ENCODE measurements at regions not wholly inside any gene's neighbourhood (a gene's known extent, or its start where the extent isn't known, plus 50 kb on each side); places are given as distances from the start of the nearest gene placed in this dataset.
"Not testable (repeated sequence)": the region's sequence is repeated elsewhere in the genome, so short reads cannot be mapped to it uniquely, and the experiment has no call there.

DNA sequence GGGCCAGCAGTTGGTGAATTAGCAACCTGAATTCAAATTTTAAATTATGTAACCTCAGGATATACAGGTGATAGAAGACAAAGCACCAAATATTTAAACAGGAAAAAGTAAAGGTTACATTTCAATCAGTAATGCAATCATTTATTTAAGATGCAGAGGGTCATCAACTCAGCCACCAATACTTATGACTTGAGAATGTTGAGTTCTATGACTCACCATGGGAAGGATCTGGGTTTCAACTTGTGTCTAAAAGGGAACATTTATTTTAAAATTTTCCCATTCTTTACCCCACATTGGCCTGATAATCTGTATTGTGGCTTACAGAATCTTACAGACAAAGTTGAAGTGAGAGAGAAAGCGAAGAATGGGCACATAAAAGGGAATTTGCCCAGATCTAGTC lies 418.0 kb downstream of the NDFIP2 start:
- TF ChIP-seq, protein P1, sequence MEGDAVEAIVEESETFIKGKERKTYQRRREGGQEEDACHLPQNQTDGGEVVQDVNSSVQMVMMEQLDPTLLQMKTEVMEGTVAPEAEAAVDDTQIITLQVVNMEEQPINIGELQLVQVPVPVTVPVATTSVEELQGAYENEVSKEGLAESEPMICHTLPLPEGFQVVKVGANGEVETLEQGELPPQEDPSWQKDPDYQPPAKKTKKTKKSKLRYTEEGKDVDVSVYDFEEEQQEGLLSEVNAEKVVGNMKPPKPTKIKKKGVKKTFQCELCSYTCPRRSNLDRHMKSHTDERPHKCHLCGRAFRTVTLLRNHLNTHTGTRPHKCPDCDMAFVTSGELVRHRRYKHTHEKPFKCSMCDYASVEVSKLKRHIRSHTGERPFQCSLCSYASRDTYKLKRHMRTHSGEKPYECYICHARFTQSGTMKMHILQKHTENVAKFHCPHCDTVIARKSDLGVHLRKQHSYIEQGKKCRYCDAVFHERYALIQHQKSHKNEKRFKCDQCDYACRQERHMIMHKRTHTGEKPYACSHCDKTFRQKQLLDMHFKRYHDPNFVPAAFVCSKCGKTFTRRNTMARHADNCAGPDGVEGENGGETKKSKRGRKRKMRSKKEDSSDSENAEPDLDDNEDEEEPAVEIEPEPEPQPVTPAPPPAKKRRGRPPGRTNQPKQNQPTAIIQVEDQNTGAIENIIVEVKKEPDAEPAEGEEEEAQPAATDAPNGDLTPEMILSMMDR (IDR thresholded peaks at IDR 0.05), result no peak
- no peak overlapping the region for H3K27ac ChIP-seq
- H3K36me3 ChIP-seq, result no peaks in the 10 kb centered on the region
- DNase-seq, result no peak
- no peaks in the 10 kb centered on the region for H3K9me3 ChIP-seq
- intact Hi-C loops (cut with DNase I), result no loop called here
- no peak overlapping the region for H3K4me3 ChIP-seq
- H3K27me3 ChIP-seq, result no peaks in the 10 kb centered on the region
- no peaks in the 10 kb centered on the region for H3K4me1 ChIP-seq
- H3K9ac ChIP-seq (ENCODE audit: low read depth in 2 of 2, low read length in 2 of 2), result no peak overlapping the region

DNA sequence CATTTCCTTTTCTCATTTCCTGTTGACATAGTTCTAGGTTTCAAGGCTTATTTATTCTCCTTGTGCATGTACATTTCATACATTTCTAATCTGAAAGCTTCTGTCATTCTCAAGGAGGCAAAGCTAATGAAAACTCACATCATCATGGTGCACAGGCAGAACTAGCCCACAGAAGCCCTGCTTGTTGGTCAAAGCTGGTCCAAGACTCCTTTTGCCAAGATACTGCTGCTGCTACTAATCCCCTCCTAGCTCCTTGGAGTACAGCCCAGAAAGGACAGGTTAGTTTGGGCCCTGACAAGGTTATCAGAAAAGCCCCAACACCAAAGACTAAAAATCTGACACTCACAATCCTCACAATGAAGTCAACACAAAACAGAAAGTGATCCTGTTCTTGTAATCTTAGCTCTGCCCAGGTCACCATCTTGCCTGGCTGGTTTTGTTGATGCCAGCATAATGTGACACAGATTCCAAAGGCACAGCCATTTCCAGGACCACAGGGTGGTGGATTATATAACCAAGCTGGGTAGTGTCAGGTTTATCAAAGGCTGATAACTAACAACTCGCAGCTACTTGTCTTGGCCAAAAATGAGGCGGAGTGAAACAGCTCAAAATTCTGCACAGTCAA lies 417.4 kb downstream of the NDFIP2 start:
- Histone ChIP-seq H3K4me1 (no peaks in the 10 kb centered on the region), H3K27me3 (no peaks in the 10 kb centered on the region), H3K9ac (ENCODE audit: low read depth in 2 of 2, low read length in 2 of 2) (no peak overlapping the region), H3K36me3 (no peaks in the 10 kb centered on the region), H3K9me3 (no peaks in the 10 kb centered on the region), H3K27ac (no peak overlapping the region), H3K4me3 (no peak overlapping the region)
- TF ChIP-seq, protein P1 (IDR thresholded peaks at IDR 0.05), result no peak
- DNase-seq, result no peak
- intact Hi-C loops (cut with DNase I), result no loop called here

DNA sequence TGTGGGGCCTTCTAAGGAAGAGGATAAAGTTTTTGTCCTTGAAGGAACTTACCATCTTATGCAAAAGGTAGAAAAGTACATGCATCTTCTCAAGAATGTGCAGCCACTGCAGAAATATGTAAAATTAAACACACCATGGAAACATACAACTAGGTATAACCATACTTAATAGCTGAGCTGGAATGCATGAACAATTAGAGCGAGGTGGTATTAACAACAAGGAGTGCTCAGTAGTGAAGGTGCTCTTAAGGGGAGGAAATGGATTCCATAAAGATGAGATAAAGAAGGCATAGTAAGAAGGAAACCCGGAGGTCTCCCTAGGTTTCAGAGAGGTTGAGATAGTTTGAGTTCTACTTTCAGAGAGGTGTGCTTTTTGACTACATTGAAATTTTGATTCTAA lies 415.9 kb downstream of the NDFIP2 start:
- TF ChIP-seq, protein P1 (IDR thresholded peaks at IDR 0.05), result no peak
- H3K4me1 ChIP-seq, result no peaks in the 10 kb centered on the region
- no peak overlapping the region for H3K9ac ChIP-seq (ENCODE audit: low read depth in 2 of 2, low read length in 2 of 2)
- H3K27me3 ChIP-seq, result no peaks in the 10 kb centered on the region
- no peak overlapping the region for H3K27ac ChIP-seq
- intact Hi-C loops (cut with DNase I), result no loop called here
- H3K9me3 ChIP-seq, result no peaks in the 10 kb centered on the region
- no peak overlapping the region for H3K4me3 ChIP-seq
- H3K36me3 ChIP-seq, result no peaks in the 10 kb centered on the region
- no peak for DNase-seq

DNA sequence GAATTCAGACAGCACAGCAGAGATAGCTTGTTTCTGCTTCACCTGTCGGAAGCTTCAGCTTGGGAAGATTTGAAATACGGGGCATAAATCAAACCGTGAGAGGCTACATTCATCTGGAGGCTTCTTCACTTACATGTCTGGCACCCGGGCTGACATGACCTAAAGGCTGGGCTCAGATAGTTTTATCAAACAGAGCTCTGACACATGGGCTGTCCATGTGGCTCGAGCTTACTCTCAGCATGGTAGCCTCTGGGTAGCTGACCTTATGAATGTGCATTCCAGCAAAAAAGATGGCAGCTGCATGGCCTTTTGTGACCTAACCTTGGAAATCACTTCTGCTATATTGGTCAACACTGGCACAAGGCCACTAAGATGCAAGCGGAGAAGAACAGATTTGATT lies 414.5 kb downstream of the NDFIP2 start:
- Histone ChIP-seq H3K27me3 (no peaks in the 10 kb centered on the region), H3K4me1 (no peaks in the 10 kb centered on the region), H3K4me3 (no peak overlapping the region), H3K9ac (ENCODE audit: low read depth in 2 of 2, low read length in 2 of 2) (no peak overlapping the region), H3K36me3 (no peaks in the 10 kb centered on the region), H3K9me3 (no peaks in the 10 kb centered on the region), H3K27ac (no peak overlapping the region)
- DNase-seq, result no peak
- intact Hi-C loops (cut with DNase I), result no loop called here
- TF ChIP-seq, protein P1 (IDR thresholded peaks at IDR 0.05), result no peak

DNA sequence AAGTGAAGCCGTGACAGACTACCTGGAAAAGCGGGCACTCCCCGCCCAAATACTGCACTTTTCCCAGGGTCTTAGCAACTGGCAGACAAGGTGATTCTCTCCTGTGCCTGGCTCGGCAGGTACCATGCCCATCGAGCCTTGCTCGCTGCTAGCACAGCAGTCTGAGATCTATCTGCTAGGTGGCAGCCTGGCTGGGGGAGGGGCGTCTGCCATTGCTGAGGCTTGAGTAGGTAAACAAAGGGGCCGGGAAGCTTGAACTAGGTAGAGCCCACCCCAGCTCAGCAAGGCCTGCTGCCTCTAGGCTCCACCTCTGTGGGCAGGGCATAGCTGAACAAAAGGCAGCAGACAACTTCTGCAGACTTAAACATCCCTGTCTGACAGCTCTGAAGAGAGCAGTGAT lies 406.3 kb downstream of the NDFIP2 start:
- DNase-seq; H3K9ac ChIP-seq (ENCODE audit: low read depth in 2 of 2, low read length in 2 of 2); H3K27ac ChIP-seq; intact Hi-C loops (cut with DNase I); H3K27me3 ChIP-seq; H3K4me1 ChIP-seq; H3K9me3 ChIP-seq; H3K36me3 ChIP-seq; H3K4me3 ChIP-seq: not testable (repeated sequence)

DNA sequence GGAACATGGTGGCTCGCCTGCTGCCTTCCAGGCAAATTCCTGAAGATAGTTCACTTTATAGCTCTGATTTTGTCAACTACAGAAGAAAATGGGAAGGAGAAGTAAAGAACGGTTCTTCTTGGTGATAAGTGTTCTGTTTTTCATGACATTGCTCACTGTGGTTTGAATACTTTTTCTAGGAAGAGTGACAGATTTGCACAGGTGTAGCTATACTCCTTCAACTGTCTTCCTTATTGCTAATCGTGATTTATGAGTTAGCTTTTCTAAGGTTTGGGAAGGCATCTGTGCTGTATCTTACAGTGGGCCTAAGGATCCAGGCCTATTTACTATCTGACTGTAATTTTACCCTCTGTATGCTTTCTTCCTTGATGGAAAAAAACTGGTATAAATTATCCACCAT lies 405.6 kb downstream of the NDFIP2 start:
- H3K27me3 ChIP-seq, result no peaks in the 10 kb centered on the region
- DNase-seq, result no peak
- H3K9ac ChIP-seq (ENCODE audit: low read depth in 2 of 2, low read length in 2 of 2), result no peak overlapping the region
- no peaks in the 10 kb centered on the region for H3K4me1 ChIP-seq
- H3K36me3 ChIP-seq, result no peaks in the 10 kb centered on the region
- TF ChIP-seq, protein P1 (IDR thresholded peaks at IDR 0.05), result no peak
- H3K9me3 ChIP-seq, result no peaks in the 10 kb centered on the region
- no peak overlapping the region for H3K27ac ChIP-seq
- H3K4me3 ChIP-seq, result no peak overlapping the region
- intact Hi-C loops (cut with DNase I), result no loop called here

Measured in colonic mucosa (tissue), 4 donors.